Neuronal stem cell (in vitro differentiated cells): ENCODE measurements at regions not wholly inside any gene's neighbourhood (a gene's known extent, or its start where the extent isn't known, plus 50 kb on each side); places are given as distances from the start of the nearest gene placed in this dataset.
"Not testable (repeated sequence)": the region's sequence is repeated elsewhere in the genome, so short reads cannot be mapped to it uniquely, and the experiment has no call there.

ENCODE experiments used
- DNase-seq: peaks from one replicate; pipeline ENCODE4 v3.0.0-alpha.2; 2013; ENCODE audit warnings: low spot score
- H2AFZ ChIP-seq: one replicate; pipeline ENCODE4 v1.6.1; 2013; ENCODE audit warnings: mild to moderate bottlenecking, low read length, inconsistent platforms
- H2AK5ac ChIP-seq: 2 replicates; pipeline ENCODE4 v1.6.1; 2013; ENCODE audit warnings: low read depth, mild to moderate bottlenecking, inconsistent platforms, low read length, moderate library complexity, mixed read lengths
- H2BK120ac ChIP-seq: 2 replicates; pipeline ENCODE4 v1.6.1; 2013; ENCODE audit warnings: low read depth, mild to moderate bottlenecking, inconsistent platforms, low read length, moderate library complexity, mixed read lengths
- H2BK12ac ChIP-seq: one replicate; pipeline ENCODE4 v1.6.1; 2013; ENCODE audit warnings: low read length, inconsistent platforms
- H2BK15ac ChIP-seq: 2 replicates; pipeline ENCODE4 v1.6.1; 2013; ENCODE audit warnings: mild to moderate bottlenecking, low read length, inconsistent platforms, mixed read lengths
- H2BK5ac ChIP-seq: one replicate; pipeline ENCODE4 v1.6.1; 2013; ENCODE audit warnings: inconsistent platforms, mild to moderate bottlenecking, low read length, moderate library complexity
- H3K14ac ChIP-seq: one replicate; pipeline ENCODE4 v1.6.1; 2013; ENCODE audit warnings: low read length, inconsistent platforms
- H3K18ac ChIP-seq: 2 replicates; pipeline ENCODE4 v1.6.1; 2013; ENCODE audit warnings: low read length, inconsistent platforms
- H3K23ac ChIP-seq: 2 replicates; pipeline ENCODE4 v1.6.1; 2013; ENCODE audit warnings: low read depth, mild to moderate bottlenecking, mixed read lengths, low read length, inconsistent platforms; ENCODE audit not compliant: poor library complexity
- H3K27ac ChIP-seq: replicated peaks from 3 replicates; pipeline ENCODE4 v1.5.1; 2013; ENCODE audit warnings: low read length, inconsistent platforms
- H3K27me3 ChIP-seq, 3 experiments: 2 replicates each; pipeline ENCODE4 v1.6.1; 2013; ENCODE audit warnings: low read length in 3 of 3, mild to moderate bottlenecking in 2 of 3, inconsistent platforms in 1 of 3, low read depth in 1 of 3, mixed read lengths in 1 of 3, moderate library complexity in 1 of 3; ENCODE audit not compliant: control insufficient read depth in 3 of 3, insufficient read depth in 3 of 3
- H3K36me3 ChIP-seq, 2 donors: replicated peaks in 1 of 2; 2 replicates each; pipeline ENCODE4 v1.6.1; 2013; ENCODE audit warnings: low read length in 2 of 2; ENCODE audit not compliant: control insufficient read depth in 2 of 2, insufficient read depth in 2 of 2
- H3K4ac ChIP-seq: 2 replicates; pipeline ENCODE4 v1.6.1; 2013; ENCODE audit warnings: inconsistent platforms, mild to moderate bottlenecking, low read length, moderate library complexity
- H3K4me1 ChIP-seq, 2 donors: 1 replicate in 1 of 2; 2 replicates in 1 of 2; pipeline ENCODE4 v1.6.1; 2013; ENCODE audit warnings: low read length in 2 of 2, low read depth in 1 of 2; ENCODE audit not compliant: control insufficient read depth in 2 of 2, insufficient read depth in 1 of 2
- H3K4me2 ChIP-seq: one replicate; pipeline ENCODE4 v1.6.1; 2013; ENCODE audit warnings: mild to moderate bottlenecking, low read length, inconsistent platforms; ENCODE audit not compliant: insufficient read depth, poor library complexity, severe bottlenecking
- H3K4me3 ChIP-seq, 2 donors: 2 replicates each; pipeline ENCODE4 v1.5.1; 2013; ENCODE audit warnings: low read length in 2 of 2, mild to moderate bottlenecking in 2 of 2, inconsistent platforms in 1 of 2, moderate library complexity in 1 of 2
- H3K79me1 ChIP-seq: one replicate; pipeline ENCODE4 v1.6.1; 2013; ENCODE audit warnings: low read depth, mild to moderate bottlenecking, inconsistent platforms, low read length, moderate library complexity
- H3K9ac ChIP-seq: one replicate; pipeline ENCODE4 v1.6.1; 2013; ENCODE audit warnings: mild to moderate bottlenecking, low read depth, low read length, inconsistent platforms; ENCODE audit not compliant: poor library complexity
- H3K9me3 ChIP-seq, 2 donors: replicated peaks in 1 of 2; 2 replicates each; pipeline versions ENCODE3 to v1.6.1; 2013; ENCODE audit warnings: low read length in 2 of 2, mild to moderate bottlenecking in 2 of 2, inconsistent platforms in 1 of 2, low read depth in 1 of 2, mixed read lengths in 1 of 2, moderate library complexity in 1 of 2; ENCODE audit not compliant: control insufficient read depth in 2 of 2, insufficient read depth in 1 of 2
- H4K8ac ChIP-seq: one replicate; pipeline ENCODE4 v1.6.1; 2013; ENCODE audit warnings: low read depth, mild to moderate bottlenecking, inconsistent platforms, low read length, moderate library complexity
- H4K91ac ChIP-seq: one replicate; pipeline ENCODE4 v1.6.1; 2013; ENCODE audit warnings: low read length, low read depth, mild to moderate bottlenecking, inconsistent platforms; ENCODE audit not compliant: poor library complexity
- WGBS, 2 donors: extraction: QIAGEN DNeasy Blood & Tissue Kit; methylation state at CpG; one replicate each; pipeline ENCODE4 v1.1.7; 2013; ENCODE audit warnings: missing lambda C conversion rate in 2 of 2, mixed read lengths in 1 of 2; ENCODE audit not compliant: insufficient read length in 2 of 2, insufficient replicate concordance in 1 of 2; ENCODE audit errors: extremely low coverage in 2 of 2; 5-methylcytosine and 5-hydroxymethylcytosine counted together

DNA sequence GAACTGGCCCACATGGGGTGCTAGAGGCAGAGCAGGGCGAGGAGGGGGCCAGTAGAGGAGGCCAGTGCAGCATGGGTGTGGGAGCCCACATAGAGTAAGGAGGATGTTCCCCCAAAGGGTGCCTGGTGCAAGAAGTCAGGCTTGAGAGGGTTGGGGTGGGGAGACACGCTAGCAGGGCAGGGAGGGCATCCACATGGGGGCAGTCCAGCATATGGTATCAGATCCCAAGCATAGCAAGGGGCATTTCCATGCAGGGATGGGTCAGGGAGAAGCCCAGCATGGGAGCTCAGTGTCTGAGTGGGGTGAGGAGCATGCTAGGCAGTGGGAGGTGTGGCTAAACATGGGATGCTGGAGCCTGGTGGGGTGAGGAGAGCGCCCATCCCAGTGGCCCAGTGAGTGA, 213.7 kb downstream of the COPRS start:
- Histone ChIP-seq H3K4me2 (no peak overlapping the region), H3K4me1 (no peaks in the 10 kb centered on the region), H3K9ac (no peak overlapping the region), H2AFZ (no peak overlapping the region), H3K79me1 (no peaks in the 10 kb centered on the region), H3K9me3 (peaks cover 0 to 8% of the 10 kb centered on the region in 2 donors), H3K14ac (no peak overlapping the region), H2AK5ac (no peak overlapping the region), H2BK5ac (no peak overlapping the region), H3K27ac (no peak overlapping the region), H3K18ac (no peak overlapping the region), H3K23ac (peak overlapping the region; percentile 43), H2BK15ac (no peak overlapping the region), H3K36me3 (no peaks in the 10 kb centered on the region), H4K8ac (no peak overlapping the region), H3K27me3 (peaks cover 0 to 3% (median 0%) of the 10 kb centered on the region in 3 experiments), H4K91ac (no peak overlapping the region), H2BK12ac (no peak overlapping the region), H2BK120ac (peak overlapping the region; percentile 67), H3K4ac (no peak overlapping the region), H3K4me3 (peak overlapping the region in 1 of 2 donors; percentile 15)
- no peak for DNase-seq
- WGBS, 2 donors: no CpG with 5 or more reads among the region's 3 CpGs

DNA sequence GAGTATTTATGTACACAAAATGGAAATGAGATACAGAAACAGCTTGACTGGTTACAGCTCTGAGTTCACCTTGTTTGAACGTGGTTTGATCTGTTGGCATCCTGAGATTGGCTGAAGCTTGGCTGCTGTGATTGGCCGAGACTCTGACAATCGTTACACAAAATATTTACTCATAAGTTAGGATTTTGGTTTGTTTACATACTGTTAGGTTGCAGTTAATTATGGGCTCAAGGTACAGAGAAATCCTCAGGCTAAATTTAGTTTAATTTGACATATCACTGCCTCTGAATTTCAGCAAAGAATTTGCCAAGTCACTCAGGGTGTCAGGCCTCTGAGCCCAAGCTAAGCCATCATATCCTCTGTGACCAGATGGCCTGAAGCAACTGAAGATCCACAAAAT, 227.3 kb downstream of the COPRS start:
- no peak for DNase-seq
- Histone ChIP-seq H3K27me3 (no peaks in the 10 kb centered on the region), H3K27ac (no peak overlapping the region)

DNA sequence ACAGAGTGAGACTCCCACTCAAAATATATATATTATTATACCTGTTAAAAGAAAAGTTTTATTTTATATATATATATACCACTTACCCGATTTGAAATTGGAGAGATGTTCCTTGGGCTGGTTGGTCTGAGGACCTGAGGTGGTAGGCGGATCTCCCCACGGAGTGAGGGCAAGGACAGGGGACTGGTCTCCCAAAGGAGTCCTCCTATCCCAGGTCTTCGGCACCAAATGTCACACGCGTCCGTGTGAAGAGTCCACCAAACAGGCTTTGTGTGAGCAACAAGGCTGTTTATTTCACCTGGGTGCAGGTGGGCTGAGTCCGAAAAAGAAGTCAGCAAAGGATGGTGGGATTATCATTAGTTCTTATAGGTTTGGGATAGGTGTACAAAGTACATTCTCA, 228.2 kb downstream of the COPRS start:
- not testable (repeated sequence) for H2BK15ac ChIP-seq, H3K4me3 ChIP-seq, H2BK12ac ChIP-seq, H3K4me2 ChIP-seq, H2BK5ac ChIP-seq, H4K8ac ChIP-seq, H2AK5ac ChIP-seq, H3K27ac ChIP-seq, H4K91ac ChIP-seq, H3K4ac ChIP-seq, H3K4me1 ChIP-seq, H3K27me3 ChIP-seq, H2BK120ac ChIP-seq, H3K9ac ChIP-seq, H3K79me1 ChIP-seq, H3K18ac ChIP-seq, H3K9me3 ChIP-seq, H3K23ac ChIP-seq, H3K14ac ChIP-seq, H3K36me3 ChIP-seq, DNase-seq, H2AFZ ChIP-seq
- whole genome bisulfite sequencing, 2 donors: no CpG with 5 or more reads among the region's 8 CpGs

More for the DNA sequence above, 227.3 kb downstream of the COPRS start:
- Histone ChIP-seq H2BK15ac (no peak overlapping the region), H3K36me3 (no peaks in the 10 kb centered on the region), H4K8ac (no peak overlapping the region), H3K14ac (no peak overlapping the region), H3K4me2 (no peak overlapping the region), H3K18ac (no peak overlapping the region), H2BK5ac (no peak overlapping the region), H2BK12ac (no peak overlapping the region), H2AK5ac (no peak overlapping the region), H3K4ac (no peak overlapping the region), H3K4me3 (no peak overlapping the region), H2AFZ (no peak overlapping the region), H3K23ac (no peak overlapping the region), H3K9ac (no peak overlapping the region), H2BK120ac (no peak overlapping the region), H3K79me1 (no peaks in the 10 kb centered on the region), H3K9me3 (peaks cover 0 to 2% of the 10 kb centered on the region in 2 donors), H4K91ac (no peak overlapping the region), H3K4me1 (no peaks in the 10 kb centered on the region)
- no CpG with 5 or more reads among the region's 3 CpGs for whole genome bisulfite sequencing, 2 donors

DNA sequence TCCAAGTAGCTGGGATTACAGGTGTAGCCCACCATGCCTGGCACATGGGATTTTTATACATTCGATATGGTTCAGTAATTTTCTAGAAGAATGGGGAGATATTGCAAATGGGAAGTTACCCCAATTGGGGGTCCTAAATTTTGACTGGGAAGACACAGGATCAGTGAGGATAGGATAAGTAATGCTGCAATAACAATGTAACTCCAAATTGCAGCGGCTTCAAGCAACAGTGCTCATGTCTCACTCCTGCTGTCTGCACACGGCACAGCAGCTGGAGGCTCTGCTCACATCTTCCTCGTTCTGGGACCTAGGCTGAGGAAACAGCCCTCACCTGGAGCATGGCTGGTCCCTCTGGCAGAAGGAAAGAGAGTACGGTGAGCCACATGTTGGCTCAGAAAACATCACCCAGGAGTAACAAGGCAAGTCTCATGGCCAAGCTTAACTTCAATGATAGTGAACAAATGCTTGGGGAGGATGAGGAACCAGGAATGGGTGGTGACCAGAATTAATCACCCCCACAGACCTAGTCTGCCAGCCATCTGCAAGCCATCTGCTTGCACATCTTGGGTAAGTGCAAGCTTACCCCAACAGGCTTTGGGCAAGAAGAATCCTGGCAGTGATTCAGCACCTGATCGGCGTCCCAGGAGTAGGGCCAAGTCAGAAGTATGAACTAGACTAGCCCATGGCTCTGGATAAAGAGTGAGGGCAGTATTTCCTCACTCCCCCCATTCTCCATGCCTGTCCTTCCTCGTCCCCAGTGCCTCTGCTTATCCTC, 229.2 kb downstream of the COPRS start:
- no peaks in the 10 kb centered on the region for H3K27me3 ChIP-seq
- no peak overlapping the region for H3K23ac ChIP-seq
- no peaks in the 10 kb centered on the region for H3K79me1 ChIP-seq
- peak overlapping the region; percentile 41 for H3K18ac ChIP-seq
- no peak overlapping the region for H2BK15ac ChIP-seq
- no peak overlapping the region for H3K4me3 ChIP-seq
- no peak overlapping the region for H3K4me2 ChIP-seq
- no peak overlapping the region for H2BK120ac ChIP-seq
- no peak overlapping the region for H3K9ac ChIP-seq
- H3K27ac ChIP-seq: no peak overlapping the region
- no peaks in the 10 kb centered on the region for H3K4me1 ChIP-seq
- H3K9me3 ChIP-seq: peaks cover 0 to 2% of the 10 kb centered on the region in 2 donors
- H3K14ac ChIP-seq: no peak overlapping the region
- H2AK5ac ChIP-seq: no peak overlapping the region
- H3K4ac ChIP-seq: no peak overlapping the region
- H3K36me3 ChIP-seq: no peaks in the 10 kb centered on the region
- no peak overlapping the region for H2BK5ac ChIP-seq
- no peak overlapping the region for H4K8ac ChIP-seq
- no peak for DNase-seq
- WGBS, 2 donors: no CpG with 5 or more reads among the region's 8 CpGs
- no peak overlapping the region for H4K91ac ChIP-seq
- no peak overlapping the region for H2BK12ac ChIP-seq
- no peak overlapping the region for H2AFZ ChIP-seq
